Thoracic aorta (tissue), 2 donors: ENCODE measurements at regions not wholly inside any gene's neighbourhood (a gene's known extent, or its start where the extent isn't known, plus 50 kb on each side); places are given as distances from the start of the nearest gene placed in this dataset.
A peak's percentile ranks its signal among the peaks of the same experiment; 100 is the strongest.

ENCODE experiments used
- ATAC-seq: fragments of 150-250 bp; one replicate; pipeline ENCODE4 v1.8.0; 2017; ENCODE audit warnings: low read depth; ENCODE audit not compliant: insufficient number of reproducible peaks, low FRiP score
- DNase-seq: peaks from one replicate; pipeline ENCODE4 v3.0.0-alpha.2; 2020; ENCODE audit warnings: low spot score
- H3K27ac ChIP-seq, 2 donors: fragments of 200-600 bp; sonication (generic); 1 replicate in 1 of 2; 2 replicates in 1 of 2; pipeline ENCODE4 v1.5.1; 2016; ENCODE audit warnings: mild to moderate bottlenecking in 2 of 2, moderate library complexity in 2 of 2
- H3K27me3 ChIP-seq: fragments of 200-600 bp; sonication (generic); replicated peaks from 2 replicates; pipeline ENCODE4 v1.6.0; 2016; ENCODE audit warnings: mild to moderate bottlenecking; ENCODE audit not compliant: insufficient read depth
- H3K36me3 ChIP-seq: fragments of 200-600 bp; sonication (generic); one replicate; pipeline ENCODE4 v1.5.1; 2016
- H3K4me1 ChIP-seq, 2 donors: fragments of 200-600 bp; sonication (generic); 1 replicate in 1 of 2; 2 replicates in 1 of 2; pipeline versions ENCODE4 v1.5.1 to v1.6.0; 2016; ENCODE audit warnings: low read depth in 2 of 2, mild to moderate bottlenecking in 1 of 2; ENCODE audit not compliant: control insufficient read depth in 1 of 2
- H3K4me3 ChIP-seq: fragments of 200-600 bp; sonication (generic); 2 replicates; pipeline ENCODE4 v1.5.1; 2016; ENCODE audit warnings: mild to moderate bottlenecking
- H3K9me3 ChIP-seq: fragments of 200-600 bp; sonication (generic); 2 replicates; pipeline ENCODE4 v1.5.1; 2016
- CTCF ChIP-seq: fragments of 200-600 bp; sonication (generic); IDR thresholded peaks from one replicate; pipeline ENCODE4 v1.5.1; 2019; ENCODE audit warnings: antibody characterized with exemption

- H3K4me1 ChIP-seq, result peaks cover 39 to 75% of the 10 kb centered on the region in 2 donors
- H3K36me3 ChIP-seq, result no peaks in the 10 kb centered on the region
- H3K9me3 ChIP-seq, result no peaks in the 10 kb centered on the region
- H3K4me3 ChIP-seq, result no peak overlapping the region
- ATAC-seq (no peak), DNase-seq (no peak)
- TF ChIP-seq CTCF, result no peak
- H3K27ac ChIP-seq, result peak overlapping the region; percentile 65 to 85
- no peaks in the 10 kb centered on the region for H3K27me3 ChIP-seq
Observed at GRCh38 chr2:217361483-217361880, 501.6 kb upstream of the TNP1 start.

GRCh38 chr2:217360781-217361482, 501.1 kb upstream of the TNP1 start:
- Histone ChIP-seq H3K9me3 (no peaks in the 10 kb centered on the region), H3K4me3 (no peak overlapping the region), H3K27ac (peak overlapping the region; percentile 76 to 85), H3K36me3 (no peaks in the 10 kb centered on the region), H3K27me3 (no peaks in the 10 kb centered on the region), H3K4me1 (peaks cover 42 to 81% of the 10 kb centered on the region in 2 donors)
- DNase-seq, result no peak
- ATAC-seq, result peak; percentile 50
- TF ChIP-seq CTCF, result peak; percentile 60

- no peaks in the 10 kb centered on the region for H3K27me3 ChIP-seq
- no peak for TF ChIP-seq CTCF
- DNase-seq (no peak), ATAC-seq (no peak)
- no peak overlapping the region for H3K4me3 ChIP-seq
- peaks cover 42 to 88% of the 10 kb centered on the region in 2 donors for H3K4me1 ChIP-seq
- H3K9me3 ChIP-seq, result no peaks in the 10 kb centered on the region
- peak overlapping the region; percentile 76 to 85 for H3K27ac ChIP-seq
- H3K36me3 ChIP-seq, result no peaks in the 10 kb centered on the region
Observed at GRCh38 chr2:217360111-217360510, 500.2 kb upstream of the TNP1 start.

GRCh38 chr2:217357886-217358620, 498.2 kb upstream of the TNP1 start:
- DNase-seq (no peak), ATAC-seq (no peak)
- Histone ChIP-seq H3K27ac (peak overlapping the region; percentile 58 to 80), H3K9me3 (no peaks in the 10 kb centered on the region), H3K36me3 (no peaks in the 10 kb centered on the region), H3K4me3 (no peak overlapping the region), H3K27me3 (no peaks in the 10 kb centered on the region), H3K4me1 (peaks cover 46 to 96% of the 10 kb centered on the region in 2 donors)
- no peak for TF ChIP-seq CTCF

GRCh38 chr2:217356781-217357180, 496.9 kb upstream of the TNP1 start:
- Histone ChIP-seq H3K27ac (peak overlapping the region; percentile 58 to 80), H3K4me1 (peaks cover 42 to 83% of the 10 kb centered on the region in 2 donors)
- ATAC-seq, result peak; percentile 22

More at GRCh38 chr2:217356781-217357180, 496.9 kb upstream of the TNP1 start:
- Histone ChIP-seq H3K27me3 (no peaks in the 10 kb centered on the region), H3K4me3 (peak overlapping the region; percentile 36), H3K36me3 (no peaks in the 10 kb centered on the region), H3K9me3 (no peaks in the 10 kb centered on the region)
- peak; percentile 34 for DNase-seq
- no peak for TF ChIP-seq CTCF
